ENCODE measurements at regions not wholly inside any gene's neighbourhood (a gene's known extent, or its start where the extent isn't known, plus 50 kb on each side); places are given as distances from the start of the nearest gene placed in this dataset.

- TF ChIP-seq ATF2 (CRISPR knock-in tag; IDR thresholded peaks at IDR 0.05; ENCODE audit: borderline replicate concordance, low read depth) = no peak
- no peak for TF ChIP-seq KAT7 (CRISPR knock-in tag; IDR thresholded peaks at IDR 0.05; ENCODE audit: borderline replicate concordance)
- no peak for TF ChIP-seq CTCF (IDR thresholded peaks at IDR 0.05)
- TF ChIP-seq TP53 (CRISPR knock-in tag; IDR thresholded peaks at IDR 0.05) = no peak
- TF ChIP-seq ZNF281 (CRISPR knock-in tag; IDR thresholded peaks at IDR 0.05) = no peak
- TF ChIP-seq TEAD1 (CRISPR knock-in tag; IDR thresholded peaks at IDR 0.05) = no peak
- TF ChIP-seq ZNF138 (CRISPR knock-in tag; conservative IDR thresholded peaks at IDR 0.05) = no peak
- TF ChIP-seq ATF3 (CRISPR knock-in tag; conservative IDR thresholded peaks at IDR 0.05) = no peak
- TF ChIP-seq PRDM15 (CRISPR knock-in tag; IDR thresholded peaks at IDR 0.05) = no peak
These were observed 888.9 kb downstream of the SQOR start for GRCh38 chr15:46523701-46524100.

Data from WTC11 (cell line).